PFSK-1 (cell line): ENCODE measurements at regions not wholly inside any gene's neighbourhood (a gene's known extent, or its start where the extent isn't known, plus 50 kb on each side); places are given as distances from the start of the nearest gene placed in this dataset.

Source experiments
- FOXP2 ChIP-seq: optimal IDR thresholded peaks from 2 replicates; pipeline ENCODE3; 2011; ENCODE audit warnings: borderline replicate concordance, control low read depth, inconsistent platforms; ENCODE audit not compliant: insufficient read depth; ENCODE audit errors: extremely low read length, extremely low read depth
- POLR2AphosphoS5 ChIP-seq: IDR thresholded peaks from 2 replicates; pipeline ENCODE4 v1.6.1; 2012; ENCODE audit warnings: low read depth, mild to moderate bottlenecking, control low read depth, low read length, moderate library complexity
- REST ChIP-seq, 2 experiments: IDR thresholded peaks; 2 replicates each; pipeline versions ENCODE4 v1.6.1 to v1.8.0; 2011 to 2012; ENCODE audit warnings: low read depth in 2 of 2, low read length in 2 of 2, control low read depth in 1 of 2, inconsistent platforms in 1 of 2, mild to moderate bottlenecking in 1 of 2, moderate library complexity in 1 of 2; ENCODE audit not compliant: insufficient read depth in 1 of 2
- SIN3A ChIP-seq: IDR thresholded peaks from 2 replicates; pipeline ENCODE4 v1.6.1; 2012; ENCODE audit warnings: mild to moderate bottlenecking, low read length, moderate library complexity, borderline replicate concordance; ENCODE audit not compliant: insufficient read depth
- TAF1 ChIP-seq: IDR thresholded peaks from 2 replicates; pipeline ENCODE4 v1.6.1; 2012; ENCODE audit warnings: low read length, control low read depth, borderline replicate concordance; ENCODE audit not compliant: insufficient read depth

GRCh38 chr2:36125702-36126101 is 229.9 kb upstream of the CRIM1 start:
- TF ChIP-seq TAF1 (no peak), REST (IDR thresholded peaks at IDR 0.05; ENCODE audit: insufficient read depth in 1 of 2, low read depth in 2 of 2, low read length in 2 of 2) (no peak), FOXP2 (no peak), POLR2AphosphoS5 (no peak), SIN3A (no peak)
